GM21515 (cell line): ENCODE measurements at regions not wholly inside any gene's neighbourhood (a gene's known extent, or its start where the extent isn't known, plus 50 kb on each side); places are given as distances from the start of the nearest gene placed in this dataset.

Source experiments
- ATAC-seq: cut with Tn5 transposase; IDR thresholded peaks from one replicate; pipeline ENCODE4 v1.9.1; 2021; ENCODE audit not compliant: unreplicated experiment

GRCh38 chr7:45511721-45512597, 62.2 kb upstream of the ADCY1 start:
- ATAC-seq, result no peak

- no peak for ATAC-seq
These were observed 59.2 kb upstream of the ADCY1 start for GRCh38 chr7:45514944-45515343.

DNA sequence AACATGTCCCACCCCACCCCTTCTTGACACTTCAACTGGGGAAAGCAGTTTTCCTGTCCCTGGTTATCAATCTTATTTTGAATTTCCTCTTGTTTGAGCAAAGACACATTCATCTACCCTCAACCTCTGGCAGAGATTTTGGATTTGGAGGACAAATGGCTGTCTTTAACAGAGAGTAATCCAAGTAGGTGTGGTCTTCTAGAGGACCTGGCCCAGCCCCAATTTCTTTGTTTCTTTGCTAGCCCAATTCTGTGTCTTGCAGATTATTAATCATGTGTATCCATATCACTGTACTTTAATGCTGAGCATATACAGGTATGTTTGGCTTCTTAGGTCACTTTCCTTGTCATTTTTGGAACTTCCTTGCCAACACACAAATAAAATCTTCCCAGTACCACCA, 58.8 kb upstream of the ADCY1 start:
- no peak for ATAC-seq
